Neural cell (in vitro differentiated cells): ENCODE measurements at regions not wholly inside any gene's neighbourhood (a gene's known extent, or its start where the extent isn't known, plus 50 kb on each side); places are given as distances from the start of the nearest gene placed in this dataset.
"Not testable (repeated sequence)": the region's sequence is repeated elsewhere in the genome, so short reads cannot be mapped to it uniquely, and the experiment has no call there.

ENCODE experiments used
- H2AFZ ChIP-seq: fragments of 200-600, 300-800 bp; sonication (generic), shearing (Covaris generic); 2 replicates; pipeline ENCODE4 v1.6.0; 2014; ENCODE audit warnings: low read depth, mild to moderate bottlenecking, antibody characterized with exemption, low read length, moderate library complexity
- H3F3A ChIP-seq: fragments of 200-600 bp; shearing (Covaris generic); 2 replicates; pipeline ENCODE4 v1.6.1; 2016; ENCODE audit warnings: mild to moderate bottlenecking, moderate library complexity, mixed read lengths, antibody characterized with exemption, low read length; ENCODE audit not compliant: insufficient read depth, poor library complexity, severe bottlenecking
- H3K27ac ChIP-seq: fragments of 200-600, 300-800 bp; sonication (generic), shearing (Covaris generic); 2 replicates; pipeline ENCODE4 v1.5.1; 2014; ENCODE audit warnings: mild to moderate bottlenecking, low read length, moderate library complexity
- H3K27me3 ChIP-seq: fragments of 300-800, 200-600 bp; sonication (generic), shearing (Covaris generic); 2 replicates; pipeline ENCODE4 v1.6.0; 2014; ENCODE audit warnings: mild to moderate bottlenecking, low read depth, low read length, moderate library complexity; ENCODE audit not compliant: insufficient read depth
- H3K36me3 ChIP-seq: fragments of 300-800, 200-600 bp; sonication (generic), shearing (Covaris generic); 2 replicates; pipeline ENCODE4 v1.5.1; 2014; ENCODE audit warnings: mild to moderate bottlenecking, antibody characterized with exemption, low read length, moderate library complexity; ENCODE audit not compliant: insufficient read depth
- H3K4me2 ChIP-seq: fragments of 300-800, 200-600 bp; sonication (generic), shearing (Covaris generic); 2 replicates; pipeline ENCODE4 v1.6.0; 2014; ENCODE audit warnings: mild to moderate bottlenecking, low read length
- H3K4me3 ChIP-seq: fragments of 300-800, 200-600 bp; sonication (generic), shearing (Covaris generic); 2 replicates; pipeline ENCODE4 v1.5.1; 2014; ENCODE audit warnings: mild to moderate bottlenecking, low read length, moderate library complexity
- H3K79me2 ChIP-seq: fragments of 200-600 bp; shearing (Covaris generic); replicated peaks from 2 replicates; pipeline ENCODE4 v1.6.0; 2014; ENCODE audit warnings: mild to moderate bottlenecking, low read length, moderate library complexity; ENCODE audit not compliant: insufficient read depth
- H3K9ac ChIP-seq: fragments of 300-800, 200-600 bp; sonication (generic), shearing (Covaris generic); 2 replicates; pipeline ENCODE4 v1.6.1; 2016; ENCODE audit warnings: mild to moderate bottlenecking, low read length, mixed read lengths
- H3K9me2 ChIP-seq: fragments of 200-600 bp; shearing (Covaris generic); 2 replicates; pipeline ENCODE4 v1.6.1; 2016; ENCODE audit warnings: mild to moderate bottlenecking, low read length, mixed read lengths; ENCODE audit not compliant: insufficient read depth
- H3K9me3 ChIP-seq: fragments of 200-600, 300-800 bp; sonication (generic), shearing (Covaris generic); 2 replicates; pipeline ENCODE4 v1.6.1; 2016; ENCODE audit warnings: mild to moderate bottlenecking, mixed run types, low read length, moderate library complexity, mixed read lengths
- H4K20me1 ChIP-seq: fragments of 200-600 bp; shearing (Covaris generic); 2 replicates; pipeline ENCODE4 v1.6.1; 2016; ENCODE audit warnings: mild to moderate bottlenecking, mixed run types; ENCODE audit not compliant: insufficient read depth
- CTCF ChIP-seq: fragments of 450-650 bp; IDR thresholded peaks from 2 replicates; pipeline ENCODE4 v1.5.1; 2014; ENCODE audit warnings: antibody characterized with exemption, mild to moderate bottlenecking, moderate library complexity; ENCODE audit not compliant: poor library complexity, severe bottlenecking
- EP300 ChIP-seq: fragments of 450-650 bp; conservative IDR thresholded peaks from 2 replicates; pipeline ENCODE4 v1.6.1; 2014; ENCODE audit warnings: antibody characterized with exemption, mild to moderate bottlenecking, moderate library complexity; ENCODE audit not compliant: poor library complexity, severe bottlenecking
- EZH2 ChIP-seq: fragments of 200-600, 300-800 bp; shearing (Covaris generic), sonication (generic); IDR thresholded peaks from 2 replicates; pipeline ENCODE4 v1.6.1; 2014; ENCODE audit warnings: antibody characterized with exemption, low read length, borderline replicate concordance, mild to moderate bottlenecking; ENCODE audit not compliant: insufficient read depth, poor library complexity, severe bottlenecking
- MXI1 ChIP-seq: fragments of 450-650 bp; conservative IDR thresholded peaks from 2 replicates; pipeline ENCODE4 v1.6.1; 2014; ENCODE audit warnings: antibody characterized with exemption, mild to moderate bottlenecking; ENCODE audit not compliant: poor library complexity, severe bottlenecking
- POLR2AphosphoS5 ChIP-seq: IDR thresholded peaks from 2 replicates; pipeline ENCODE4 v1.6.1; 2012
- RAD21 ChIP-seq: fragments of 450-650 bp; conservative IDR thresholded peaks from 2 replicates; pipeline ENCODE4 v1.6.1; 2014; ENCODE audit warnings: antibody characterized with exemption, mild to moderate bottlenecking, moderate library complexity
- SMC3 ChIP-seq: fragments of 450-650 bp; conservative IDR thresholded peaks from 2 replicates; pipeline ENCODE4 v1.6.1; 2014; ENCODE audit warnings: antibody characterized with exemption, mild to moderate bottlenecking, moderate library complexity; ENCODE audit not compliant: poor library complexity
- TAF1 ChIP-seq: IDR thresholded peaks from 2 replicates; pipeline ENCODE4 v1.6.1; 2012; ENCODE audit warnings: low read depth
- TF ChIP-seq, protein P1 (sequence below): IDR thresholded peaks from 2 replicates; pipeline ENCODE4 v1.6.1; 2012; ENCODE audit warnings: borderline replicate concordance

DNA sequence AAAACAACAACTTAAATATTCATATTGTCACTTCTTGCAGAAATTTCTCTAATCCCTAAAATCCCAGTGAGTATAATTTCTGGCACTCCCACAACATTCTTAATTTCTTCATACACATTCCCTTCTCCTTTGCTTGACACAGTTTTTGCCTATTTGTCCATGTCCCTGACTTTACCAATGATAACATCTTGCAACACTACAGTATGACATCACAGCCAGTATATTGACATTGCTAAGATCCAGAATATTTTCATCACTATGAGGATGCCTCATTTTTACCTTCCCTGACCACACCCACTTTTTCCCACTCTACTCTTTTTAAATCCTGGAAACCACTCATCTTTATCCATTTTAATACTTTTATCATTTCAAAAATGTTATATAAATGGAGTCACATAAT is 292.3 kb upstream of the GK2 start:
- Histone ChIP-seq H4K20me1 (no peaks in the 10 kb centered on the region), H3K36me3 (no peaks in the 10 kb centered on the region), H3K9me3 (no peaks in the 10 kb centered on the region), H3K4me3 (no peak overlapping the region), H3K9me2 (no peaks in the 10 kb centered on the region), H3K9ac (no peak overlapping the region), H3K79me2 (no peaks in the 10 kb centered on the region), H3F3A (no peaks in the 10 kb centered on the region), H3K4me2 (no peak overlapping the region), H3K27me3 (no peaks in the 10 kb centered on the region), H2AFZ (no peak overlapping the region), H3K27ac (no peak overlapping the region)
- TF ChIP-seq EP300 (no peak), EZH2 (no peak), POLR2AphosphoS5 (no peak), MXI1 (no peak), CTCF (no peak), RAD21 (no peak)
- TF ChIP-seq, protein P1, sequence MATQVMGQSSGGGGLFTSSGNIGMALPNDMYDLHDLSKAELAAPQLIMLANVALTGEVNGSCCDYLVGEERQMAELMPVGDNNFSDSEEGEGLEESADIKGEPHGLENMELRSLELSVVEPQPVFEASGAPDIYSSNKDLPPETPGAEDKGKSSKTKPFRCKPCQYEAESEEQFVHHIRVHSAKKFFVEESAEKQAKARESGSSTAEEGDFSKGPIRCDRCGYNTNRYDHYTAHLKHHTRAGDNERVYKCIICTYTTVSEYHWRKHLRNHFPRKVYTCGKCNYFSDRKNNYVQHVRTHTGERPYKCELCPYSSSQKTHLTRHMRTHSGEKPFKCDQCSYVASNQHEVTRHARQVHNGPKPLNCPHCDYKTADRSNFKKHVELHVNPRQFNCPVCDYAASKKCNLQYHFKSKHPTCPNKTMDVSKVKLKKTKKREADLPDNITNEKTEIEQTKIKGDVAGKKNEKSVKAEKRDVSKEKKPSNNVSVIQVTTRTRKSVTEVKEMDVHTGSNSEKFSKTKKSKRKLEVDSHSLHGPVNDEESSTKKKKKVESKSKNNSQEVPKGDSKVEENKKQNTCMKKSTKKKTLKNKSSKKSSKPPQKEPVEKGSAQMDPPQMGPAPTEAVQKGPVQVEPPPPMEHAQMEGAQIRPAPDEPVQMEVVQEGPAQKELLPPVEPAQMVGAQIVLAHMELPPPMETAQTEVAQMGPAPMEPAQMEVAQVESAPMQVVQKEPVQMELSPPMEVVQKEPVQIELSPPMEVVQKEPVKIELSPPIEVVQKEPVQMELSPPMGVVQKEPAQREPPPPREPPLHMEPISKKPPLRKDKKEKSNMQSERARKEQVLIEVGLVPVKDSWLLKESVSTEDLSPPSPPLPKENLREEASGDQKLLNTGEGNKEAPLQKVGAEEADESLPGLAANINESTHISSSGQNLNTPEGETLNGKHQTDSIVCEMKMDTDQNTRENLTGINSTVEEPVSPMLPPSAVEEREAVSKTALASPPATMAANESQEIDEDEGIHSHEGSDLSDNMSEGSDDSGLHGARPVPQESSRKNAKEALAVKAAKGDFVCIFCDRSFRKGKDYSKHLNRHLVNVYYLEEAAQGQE = no peak

DNA sequence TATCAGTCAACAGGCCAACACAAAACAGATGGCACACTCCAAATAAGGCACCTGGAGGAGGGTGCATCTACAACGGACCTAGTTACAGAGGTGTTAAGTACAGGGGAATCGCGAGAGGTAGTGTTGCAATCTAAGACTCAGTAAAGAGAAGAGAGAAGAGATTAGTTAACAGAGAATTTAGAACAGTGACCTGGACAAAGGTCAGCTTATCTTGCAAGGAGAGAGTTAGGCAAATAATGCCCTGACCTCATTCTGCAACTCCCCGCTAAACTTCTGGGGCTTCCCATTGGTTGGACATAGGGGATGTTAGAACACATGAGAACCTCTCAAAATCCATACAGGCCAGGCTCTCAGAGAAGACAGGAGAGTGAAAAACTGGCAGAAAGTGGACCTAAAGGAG is 289.4 kb upstream of the GK2 start:
- TF ChIP-seq SMC3 (no peak), TAF1 (no peak)
- Histone ChIP-seq H3K79me2 (no peaks in the 10 kb centered on the region), H3K9me2 (no peaks in the 10 kb centered on the region), H3K9me3 (no peaks in the 10 kb centered on the region), H3K36me3 (no peaks in the 10 kb centered on the region), H2AFZ (no peak overlapping the region), H4K20me1 (no peaks in the 10 kb centered on the region), H3F3A (no peaks in the 10 kb centered on the region), H3K27me3 (no peaks in the 10 kb centered on the region), H3K27ac (no peak overlapping the region), H3K4me3 (no peak overlapping the region), H3K4me2 (no peak overlapping the region), H3K9ac (no peak overlapping the region)

- H3F3A ChIP-seq, H4K20me1 ChIP-seq, H3K36me3 ChIP-seq, H3K4me2 ChIP-seq, H3K79me2 ChIP-seq, H3K27me3 ChIP-seq, H3K9ac ChIP-seq, H3K27ac ChIP-seq, H3K4me3 ChIP-seq, H3K9me3 ChIP-seq, H2AFZ ChIP-seq, H3K9me2 ChIP-seq: not testable (repeated sequence)
These were observed 288.5 kb upstream of the GK2 start for GRCh38 chr4:79696534-79696933.
